SJCRH30 (cell line): ENCODE measurements at regions not wholly inside any gene's neighbourhood (a gene's known extent, or its start where the extent isn't known, plus 50 kb on each side); places are given as distances from the start of the nearest gene placed in this dataset.

ENCODE experiments used
- DNase-seq, 2 experiments: peaks; one replicate each; pipeline ENCODE4 v3.0.0-alpha.2; 2015 to 2020
- H3K27ac ChIP-seq: fragments of 250-450 bp; sonication (Bioruptor Pico); 2 replicates; pipeline ENCODE4 v1.5.1; 2020; ENCODE audit warnings: mild to moderate bottlenecking, moderate library complexity
- H3K27me3 ChIP-seq: fragments of 250-450 bp; sonication (Bioruptor Pico); 2 replicates; pipeline ENCODE4 v1.5.1; 2020; ENCODE audit warnings: mild to moderate bottlenecking, moderate library complexity
- H3K36me3 ChIP-seq: fragments of 250-450 bp; sonication (Bioruptor Pico); 2 replicates; pipeline ENCODE4 v1.5.1; 2020; ENCODE audit warnings: mild to moderate bottlenecking, moderate library complexity
- H3K4me1 ChIP-seq: fragments of 250-450 bp; sonication (Bioruptor Pico); 2 replicates; pipeline ENCODE4 v1.5.1; 2020; ENCODE audit warnings: mild to moderate bottlenecking, moderate library complexity
- H3K4me3 ChIP-seq: fragments of 250-450 bp; sonication (Bioruptor Pico); 2 replicates; pipeline ENCODE4 v1.5.1; 2020; ENCODE audit warnings: mild to moderate bottlenecking, moderate library complexity
- H3K9me3 ChIP-seq: fragments of 250-450 bp; sonication (Bioruptor Pico); replicated peaks from 2 replicates; pipeline ENCODE4 v1.5.1; 2020; ENCODE audit warnings: mild to moderate bottlenecking, moderate library complexity

- H3K4me1 ChIP-seq = no peaks in the 10 kb centered on the region
- DNase-seq = no peak
- no peaks in the 10 kb centered on the region; the same call in 1 of the 2 replicates for H3K9me3 ChIP-seq
- no peak overlapping the region for H3K27ac ChIP-seq
- no peaks in the 10 kb centered on the region for H3K27me3 ChIP-seq
- H3K4me3 ChIP-seq = no peak overlapping the region
- H3K36me3 ChIP-seq = no peaks in the 10 kb centered on the region
Measured at GRCh38 chr20:19141998-19142397, 70.4 kb upstream of the SLC24A3 start.

GRCh38 chr20:19143890-19144289 is 68.6 kb upstream of the SLC24A3 start:
- DNase-seq = no peak
- no peaks in the 10 kb centered on the region for H3K27me3 ChIP-seq
- no peaks in the 10 kb centered on the region for H3K4me1 ChIP-seq
- no peaks in the 10 kb centered on the region for H3K36me3 ChIP-seq
- no peaks in the 10 kb centered on the region; the same call in 1 of the 2 replicates for H3K9me3 ChIP-seq
- no peak overlapping the region for H3K4me3 ChIP-seq
- H3K27ac ChIP-seq = no peak overlapping the region

GRCh38 chr20:19161336-19161735 is 51.1 kb upstream of the SLC24A3 start:
- H3K9me3 ChIP-seq = no peaks in the 10 kb centered on the region
- H3K4me1 ChIP-seq = no peaks in the 10 kb centered on the region
- no peak for DNase-seq
- no peak overlapping the region for H3K27ac ChIP-seq
- no peaks in the 10 kb centered on the region for H3K36me3 ChIP-seq
- no peaks in the 10 kb centered on the region for H3K27me3 ChIP-seq
- no peak overlapping the region for H3K4me3 ChIP-seq
